Renal cortex interstitium (tissue), 11 donors: ENCODE measurements at regions not wholly inside any gene's neighbourhood (a gene's known extent, or its start where the extent isn't known, plus 50 kb on each side); places are given as distances from the start of the nearest gene placed in this dataset.

Experiments
- DNase-seq, 11 donors: peaks; one replicate each; pipeline ENCODE4 v3.0.0-alpha.2; 2013; ENCODE audit warnings: low read depth in 9 of 11, low spot score in 4 of 11; ENCODE audit errors: extremely low read depth in 1 of 11

DNA sequence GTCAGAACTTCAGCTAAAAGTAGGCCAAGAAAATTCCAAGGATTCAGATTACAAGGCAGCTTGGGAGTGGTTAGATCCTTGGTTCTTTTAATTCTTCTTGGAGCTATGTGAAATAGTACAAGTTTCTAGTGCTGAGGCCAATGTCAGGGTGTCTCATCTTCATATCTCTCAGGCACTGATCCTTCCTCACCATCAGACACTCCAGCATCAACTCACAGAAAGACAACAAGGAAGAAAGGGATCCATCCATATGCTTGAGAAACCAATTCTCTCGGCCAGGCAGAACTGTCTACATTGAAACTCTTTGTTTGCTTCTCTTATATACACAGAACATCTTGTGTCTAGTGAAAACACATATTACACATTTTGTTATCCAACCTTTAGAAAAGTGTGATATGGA, 362.1 kb upstream of the CCNH start:
- no peak for DNase-seq

- DNase-seq = no peak
These were observed 357.9 kb upstream of the CCNH start for GRCh38 chr5:87770601-87771121.

DNA sequence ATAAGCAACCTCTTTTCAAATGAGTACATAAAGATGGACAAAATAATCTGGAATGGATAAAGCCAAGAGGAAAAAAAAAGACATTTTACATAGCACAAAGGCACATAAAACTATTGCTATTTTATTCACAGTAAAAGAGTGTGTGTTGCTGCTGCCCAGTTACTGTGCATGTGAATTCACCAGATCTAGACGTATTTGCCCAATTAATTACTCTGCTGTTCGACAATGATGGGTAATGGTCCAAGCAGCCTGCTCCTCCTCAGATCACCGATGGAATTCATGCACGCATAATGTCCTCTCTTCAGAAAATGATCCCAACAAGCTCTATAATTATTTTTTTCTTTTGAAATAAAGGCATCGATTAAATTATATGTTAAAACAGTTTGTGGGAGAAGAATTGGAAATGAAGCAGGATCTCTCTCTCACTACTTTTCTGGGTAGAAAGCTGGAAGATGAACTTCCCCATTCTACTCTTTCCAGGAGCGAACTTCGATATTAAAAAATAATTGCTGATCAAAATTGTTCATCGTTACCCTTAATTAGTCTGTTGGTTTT, 357.4 kb upstream of the CCNH start:
- DNase-seq = no peak

- DNase-seq = no peak
These were observed 356.4 kb upstream of the CCNH start for GRCh38 chr5:87769157-87769556.

DNA sequence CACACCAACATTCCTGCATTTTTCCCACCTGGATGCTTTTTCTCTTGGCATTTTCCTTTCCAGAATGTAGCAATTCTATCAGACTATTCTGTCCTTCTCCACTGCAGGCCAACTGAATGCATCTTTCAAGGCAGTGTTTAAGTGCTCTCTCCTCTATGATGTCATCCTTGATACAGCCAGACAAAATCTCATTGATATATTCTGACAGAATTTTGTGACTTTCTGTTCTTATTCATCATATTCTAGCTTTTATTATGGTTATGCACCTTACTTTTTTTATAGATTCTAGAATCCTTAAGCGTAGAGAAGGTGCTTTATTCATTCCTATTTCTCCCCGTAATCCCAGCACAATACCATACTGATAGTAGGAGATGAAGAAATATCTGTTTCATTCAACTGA, 355.5 kb upstream of the CCNH start:
- no peak for DNase-seq

GRCh38 chr5:87765009-87765408, 352.3 kb upstream of the CCNH start:
- DNase-seq = no peak

GRCh38 chr5:87762631-87763030, 349.9 kb upstream of the CCNH start:
- no peak for DNase-seq

- no peak for DNase-seq
These were observed 344.2 kb upstream of the CCNH start for GRCh38 chr5:87756951-87757350.

DNA sequence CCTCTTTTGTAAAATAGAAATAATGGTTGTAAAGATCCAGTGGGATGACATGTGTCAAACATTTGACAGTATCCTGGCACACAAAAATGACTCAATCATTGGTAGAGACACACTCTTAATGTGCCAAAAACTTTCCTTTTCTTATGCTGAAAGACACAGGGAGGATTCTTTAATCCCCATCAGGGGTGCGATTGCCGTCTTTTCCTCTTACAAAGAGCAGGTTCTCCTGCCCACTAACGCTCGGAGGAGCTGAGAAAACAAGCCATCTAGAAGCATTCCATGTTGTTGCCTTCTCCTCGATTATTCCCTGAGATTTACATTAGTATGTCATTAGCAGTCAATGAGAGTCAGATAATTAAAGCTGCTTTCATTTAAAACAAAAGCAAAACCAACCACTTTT, 342.6 kb upstream of the CCNH start:
- no peak for DNase-seq

- no peak for DNase-seq
These were observed 341.5 kb upstream of the CCNH start for GRCh38 chr5:87754009-87754757.

- DNase-seq = no peak
These were observed 339.6 kb upstream of the CCNH start for GRCh38 chr5:87752362-87752761.

- DNase-seq = no peak
These were observed 339.1 kb upstream of the CCNH start for GRCh38 chr5:87751824-87752223.

DNA sequence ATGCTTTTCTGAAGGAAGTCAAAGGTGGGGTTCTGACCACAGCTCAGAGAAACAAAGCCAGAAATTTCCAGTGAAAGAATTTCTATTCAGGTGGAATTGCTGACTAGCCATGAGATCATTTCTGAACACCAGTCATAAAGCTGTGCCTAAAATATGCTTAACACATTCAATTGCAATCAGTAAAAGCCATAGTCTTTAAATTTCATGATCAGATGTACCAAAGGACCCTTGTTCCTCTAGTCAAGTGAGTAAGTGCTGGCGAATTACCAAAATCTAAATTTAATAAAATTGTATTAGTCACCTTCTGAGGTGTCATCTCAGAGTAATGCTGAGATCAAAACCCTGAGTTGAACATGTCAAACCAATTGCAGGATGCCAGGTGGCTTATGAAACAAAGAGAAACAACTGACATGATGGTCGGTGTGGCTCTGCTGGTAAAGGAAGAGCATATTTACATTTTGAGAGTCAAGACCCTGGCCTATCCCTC, 334.2 kb upstream of the CCNH start:
- DNase-seq = no peak

- DNase-seq = no peak
These were observed 333.6 kb upstream of the CCNH start for GRCh38 chr5:87746341-87746740.

- DNase-seq = peak in 5 of 11 donors; percentile 3 to 20 (median 8)
These were observed 329.2 kb upstream of the CCNH start for GRCh38 chr5:87741881-87742280.

DNA sequence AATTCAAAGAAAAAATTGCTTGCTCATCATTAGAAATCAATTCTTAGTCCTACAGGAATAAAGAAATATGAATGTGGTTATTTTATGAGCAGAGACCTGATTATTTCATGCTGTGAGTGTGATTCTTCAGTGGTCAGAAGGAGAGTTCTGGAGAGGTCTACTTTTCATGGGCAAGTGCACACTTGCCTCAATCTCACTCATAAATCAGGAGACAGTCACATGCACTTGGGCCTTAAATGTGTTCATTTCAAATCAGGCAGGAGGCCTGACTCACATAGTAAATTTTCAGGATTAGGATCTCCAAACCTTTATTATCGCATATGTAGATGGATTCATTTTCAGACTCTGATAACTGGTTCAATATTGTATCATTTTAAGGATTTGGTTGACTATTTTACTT, 323.2 kb upstream of the CCNH start:
- DNase-seq = no peak

DNA sequence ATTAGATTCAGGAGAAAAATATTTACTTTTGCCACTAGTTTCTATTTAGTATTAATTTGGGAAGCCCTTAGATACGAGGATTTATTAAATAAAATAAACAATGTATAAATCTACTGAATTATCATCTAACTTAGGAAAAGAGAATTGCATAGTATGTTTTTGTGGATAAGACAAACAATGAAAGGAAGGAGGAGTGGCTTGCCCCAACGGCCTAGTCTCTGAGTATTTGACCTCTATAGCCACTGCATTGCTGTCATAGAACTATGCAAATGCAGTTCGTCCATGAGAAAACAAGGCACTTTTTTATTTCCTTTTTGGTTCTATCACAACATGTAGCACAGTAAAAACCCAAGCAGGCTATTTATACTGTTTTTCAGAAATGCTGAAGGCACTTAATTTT, 321.2 kb upstream of the CCNH start:
- DNase-seq = no peak

GRCh38 chr5:87732875-87733768, 320.4 kb upstream of the CCNH start:
- no peak for DNase-seq

DNA sequence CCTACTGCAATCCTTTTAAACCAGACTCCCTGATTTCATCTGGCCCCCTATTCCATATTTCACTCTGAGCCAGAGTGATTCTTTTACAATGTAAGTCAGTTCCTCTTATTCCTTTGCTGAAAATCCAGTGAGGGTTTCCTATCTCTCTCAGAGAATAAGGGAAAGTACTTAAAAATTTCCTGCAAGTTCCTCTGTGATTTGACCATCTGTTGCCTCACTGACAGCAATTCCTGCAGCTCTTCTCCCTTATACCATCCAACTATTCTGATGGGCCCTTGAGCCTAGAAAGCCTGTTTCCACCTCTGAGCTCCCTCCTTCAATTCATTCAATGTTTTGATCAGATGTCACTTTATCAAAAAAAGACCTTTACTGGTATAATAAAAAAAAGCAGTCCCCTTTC, 317.1 kb upstream of the CCNH start:
- no peak for DNase-seq

DNA sequence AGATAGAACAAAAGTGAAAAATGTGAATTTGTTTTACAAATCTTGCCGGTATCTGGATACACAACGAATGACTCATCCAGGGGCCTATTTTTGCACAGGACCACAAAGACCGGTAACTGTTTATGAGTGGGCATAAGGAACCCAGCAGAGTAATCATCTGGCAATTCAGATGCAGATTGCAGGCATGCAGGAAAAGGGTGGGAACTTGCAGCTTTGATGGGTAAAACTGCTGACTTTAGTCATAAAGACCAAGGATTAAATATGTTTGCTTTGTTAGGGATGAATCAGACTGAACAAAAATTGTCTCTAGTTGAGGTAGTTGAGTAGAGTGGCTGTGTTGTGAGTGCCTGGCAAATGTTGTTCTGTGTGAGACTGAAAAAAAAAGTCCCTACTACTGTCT, 309.6 kb upstream of the CCNH start:
- DNase-seq = no peak
